NCI-H1930 (cell line): ENCODE measurements at regions not wholly inside any gene's neighbourhood (a gene's known extent, or its start where the extent isn't known, plus 50 kb on each side); places are given as distances from the start of the nearest gene placed in this dataset.

Experiments used
- DNase-seq, 2 experiments: peaks; one replicate each; lab custom pipeline; 2025; lab: John Stamatoyannopoulos, UW

- DNase-seq = no peak
Observed at GRCh38 chr3:4029135-4029534, 229.9 kb downstream of the LRRN1 start.

GRCh38 chr3:4030624-4031023 is 231.4 kb downstream of the LRRN1 start:
- no peak for DNase-seq

- DNase-seq = no peak
Observed at GRCh38 chr3:4033296-4033695, 234.1 kb downstream of the LRRN1 start.

DNA sequence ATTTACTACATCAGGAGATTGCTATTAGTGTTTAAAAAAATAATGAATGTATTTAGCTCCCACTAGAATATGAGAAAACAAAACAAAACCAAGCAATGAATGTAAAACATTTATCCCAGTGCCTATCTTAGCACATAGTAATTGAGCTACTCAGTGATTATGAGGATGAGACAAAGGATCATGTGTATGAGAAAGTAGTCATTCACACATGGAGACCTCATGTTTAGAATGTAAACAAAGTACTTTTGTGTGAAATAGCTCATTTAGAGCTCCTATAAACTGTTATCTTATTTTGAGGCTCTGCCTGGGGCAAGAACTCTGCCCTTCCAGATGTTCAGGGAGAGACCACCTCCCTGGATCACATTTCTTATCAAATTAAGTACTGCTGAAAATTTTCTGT is 236.8 kb downstream of the LRRN1 start:
- no peak for DNase-seq

GRCh38 chr3:4038351-4038750 is 239.1 kb downstream of the LRRN1 start:
- DNase-seq = no peak

GRCh38 chr3:4042070-4042469 is 242.8 kb downstream of the LRRN1 start:
- DNase-seq = no peak

- DNase-seq = no peak
Observed at GRCh38 chr3:4042869-4043268, 243.6 kb downstream of the LRRN1 start.

- DNase-seq = no peak
Observed at GRCh38 chr3:4043867-4044575, 244.8 kb downstream of the LRRN1 start.

- no peak for DNase-seq
Observed at GRCh38 chr3:4044619-4045018, 245.4 kb downstream of the LRRN1 start.

- DNase-seq = no peak
Observed at GRCh38 chr3:4045756-4046155, 246.5 kb downstream of the LRRN1 start.

DNA sequence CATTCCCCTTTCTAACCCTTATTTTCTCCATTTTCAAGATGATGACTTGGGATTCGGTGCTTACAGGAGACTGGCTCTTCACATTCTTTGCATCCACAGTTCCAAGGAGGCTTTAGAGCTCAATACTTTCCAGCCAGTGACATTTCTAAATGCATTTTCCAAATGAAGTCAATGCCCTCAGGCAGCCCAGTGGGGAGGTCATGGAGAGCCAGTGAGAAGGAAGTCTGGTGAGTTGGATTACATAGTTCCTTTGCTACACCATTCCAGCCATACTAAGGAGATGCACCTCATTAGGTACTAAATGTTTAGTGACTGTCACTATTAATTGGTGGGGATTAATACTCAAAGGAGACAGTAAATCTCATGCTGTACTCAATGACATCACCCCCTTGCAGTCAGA is 248.1 kb downstream of the LRRN1 start:
- no peak for DNase-seq

- DNase-seq = no peak
Observed at GRCh38 chr3:4052706-4053105, 250.5 kb upstream of the SETMAR start.

- no peak for DNase-seq
Observed at GRCh38 chr3:4053975-4054374, 249.2 kb upstream of the SETMAR start.

DNA sequence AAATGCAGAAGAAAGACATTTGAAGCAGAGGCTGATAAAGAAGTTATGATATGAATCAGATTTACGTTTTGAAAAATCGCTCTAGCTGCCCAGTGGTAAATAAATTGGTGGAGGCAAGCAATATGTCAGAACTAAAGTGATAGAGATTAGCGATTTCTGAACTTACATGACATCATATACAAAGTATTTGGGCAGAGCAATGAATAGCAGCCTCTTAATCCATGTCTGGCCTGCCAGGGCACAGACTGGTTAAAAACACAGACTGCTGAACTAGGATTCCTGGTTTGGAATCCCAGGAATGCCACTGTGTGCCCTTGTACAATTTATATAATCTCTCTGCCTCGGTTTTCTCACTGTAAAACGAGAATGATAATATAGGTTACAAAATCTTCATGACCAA is 243.1 kb upstream of the SETMAR start:
- no peak for DNase-seq

GRCh38 chr3:4060603-4061002 is 242.6 kb upstream of the SETMAR start:
- no peak for DNase-seq

- no peak for DNase-seq
Observed at GRCh38 chr3:4061195-4061594, 242.0 kb upstream of the SETMAR start.

GRCh38 chr3:4061783-4062360 is 241.3 kb upstream of the SETMAR start:
- no peak for DNase-seq

- DNase-seq = no peak
Observed at GRCh38 chr3:4062621-4063020, 240.5 kb upstream of the SETMAR start.

DNA sequence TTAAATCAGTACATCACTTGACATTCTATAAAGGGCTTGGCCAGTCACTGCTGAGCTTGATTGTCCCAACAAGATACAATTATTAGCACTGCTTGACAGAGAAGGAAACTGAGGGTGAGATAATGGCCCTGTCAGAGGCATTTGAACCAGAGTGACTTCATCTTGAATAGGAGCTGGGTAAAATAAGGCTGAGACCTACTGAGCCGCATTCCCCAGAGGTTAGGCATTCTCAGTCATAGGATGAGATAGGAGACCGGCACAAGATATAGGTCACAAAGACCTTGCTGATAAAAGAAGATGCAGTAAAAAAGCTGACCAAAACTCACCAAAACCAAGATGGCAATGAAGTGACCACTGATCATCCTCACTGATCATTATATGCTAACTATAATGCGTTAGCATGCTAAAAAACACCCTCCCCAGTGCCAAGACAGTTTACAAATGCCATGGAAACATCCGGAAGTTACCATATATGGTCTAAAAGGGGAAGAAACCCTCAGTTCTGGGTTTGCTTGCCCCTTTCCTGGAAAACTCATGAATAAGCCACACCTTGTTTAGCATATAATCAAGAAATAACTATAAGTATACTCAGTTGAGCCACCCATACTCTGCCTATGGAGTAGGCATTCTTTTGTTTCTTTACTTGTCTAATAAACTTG is 239.1 kb upstream of the SETMAR start:
- no peak for DNase-seq

GRCh38 chr3:4065085-4065484 is 238.1 kb upstream of the SETMAR start:
- no peak for DNase-seq

DNA sequence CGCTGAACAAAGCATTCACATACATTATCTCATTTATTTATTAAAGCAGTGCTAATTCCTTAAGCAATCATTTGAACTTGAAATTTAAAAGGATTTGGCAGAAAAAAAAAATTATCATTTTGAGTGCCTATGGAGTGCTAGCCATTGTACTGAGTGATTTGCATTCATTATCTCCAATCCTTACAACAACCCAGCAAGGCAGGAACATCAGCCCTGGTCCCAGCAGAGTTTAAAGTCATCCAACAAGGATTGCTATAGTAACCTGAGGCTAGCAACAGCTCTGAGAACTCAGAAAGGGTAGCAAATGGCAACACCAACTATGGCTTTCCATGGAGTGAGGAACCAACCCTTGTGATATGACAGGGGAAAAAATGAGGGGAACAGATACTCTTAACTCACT is 237.6 kb upstream of the SETMAR start:
- no peak for DNase-seq

- no peak for DNase-seq
Observed at GRCh38 chr3:4067893-4068292, 235.3 kb upstream of the SETMAR start.

- no peak for DNase-seq
Observed at GRCh38 chr3:4069796-4070195, 233.4 kb upstream of the SETMAR start.
